ENCODE measurements at regions not wholly inside any gene's neighbourhood (a gene's known extent, or its start where the extent isn't known, plus 50 kb on each side); places are given as distances from the start of the nearest gene placed in this dataset.

DNA sequence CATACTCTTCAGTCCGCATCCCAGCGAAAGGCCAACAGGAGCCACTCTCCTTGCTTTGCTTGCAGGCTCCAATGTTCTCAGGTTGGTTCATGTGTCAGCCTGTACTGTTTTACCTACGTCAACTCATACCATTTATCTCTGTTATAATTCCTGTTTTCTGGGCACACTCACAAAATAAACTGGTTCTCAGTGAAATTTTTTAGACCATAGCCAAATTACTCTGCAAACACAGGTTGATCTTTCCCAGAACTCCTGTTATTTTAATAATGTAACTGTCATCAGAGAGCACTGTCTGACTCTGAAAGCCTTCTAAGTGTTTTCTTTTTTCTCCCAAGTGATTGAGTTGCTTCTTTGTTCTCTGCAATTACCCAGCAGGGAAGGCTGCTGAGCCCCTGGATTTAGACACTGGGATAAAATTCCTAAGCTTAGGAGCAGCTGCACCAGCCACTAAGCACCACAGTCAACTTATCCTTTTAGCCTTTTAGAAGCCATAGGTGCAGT lies 111.6 kb upstream of the PIEZO2 start:
- 58% methylated on average over 3 of the region's 3 CpGs for WGBS (ENCODE audit: low lambda C conversion rate)
- H3K27ac ChIP-seq (ENCODE audit: low read depth in 2 of 2, low read length in 1 of 2) = no peak overlapping the region
- no peaks in the 10 kb centered on the region for H3K36me3 ChIP-seq (replicated peaks in 1 of 2; ENCODE audit: control insufficient read depth in 1 of 2, insufficient read depth in 2 of 2, low read length in 1 of 2)
- H3K4me1 ChIP-seq (ENCODE audit: control insufficient read depth in 1 of 2, insufficient read depth in 2 of 2, low read depth in 1 of 2, low read length in 1 of 2) = peaks cover 0 to 13% of the 10 kb centered on the region in 2 experiments; a peak in 2 of 4 replicates
- no peaks in the 10 kb centered on the region for H3F3A ChIP-seq (replicated peaks; ENCODE audit: insufficient read depth)
- H3K9me2 ChIP-seq = no peaks in the 10 kb centered on the region
- no peaks in the 10 kb centered on the region for H3K9me3 ChIP-seq
- H3K4me3 ChIP-seq (ENCODE audit: low read depth in 2 of 2, low read length in 1 of 2) = no peak overlapping the region
- no peak overlapping the region for H3K9ac ChIP-seq
- POLR2A ChIA-PET = no interaction called here
- no peaks in the 10 kb centered on the region for H3K27me3 ChIP-seq (ENCODE audit: insufficient read depth)
- DNase-seq = no peak
- TF ChIP-seq, protein P1, sequence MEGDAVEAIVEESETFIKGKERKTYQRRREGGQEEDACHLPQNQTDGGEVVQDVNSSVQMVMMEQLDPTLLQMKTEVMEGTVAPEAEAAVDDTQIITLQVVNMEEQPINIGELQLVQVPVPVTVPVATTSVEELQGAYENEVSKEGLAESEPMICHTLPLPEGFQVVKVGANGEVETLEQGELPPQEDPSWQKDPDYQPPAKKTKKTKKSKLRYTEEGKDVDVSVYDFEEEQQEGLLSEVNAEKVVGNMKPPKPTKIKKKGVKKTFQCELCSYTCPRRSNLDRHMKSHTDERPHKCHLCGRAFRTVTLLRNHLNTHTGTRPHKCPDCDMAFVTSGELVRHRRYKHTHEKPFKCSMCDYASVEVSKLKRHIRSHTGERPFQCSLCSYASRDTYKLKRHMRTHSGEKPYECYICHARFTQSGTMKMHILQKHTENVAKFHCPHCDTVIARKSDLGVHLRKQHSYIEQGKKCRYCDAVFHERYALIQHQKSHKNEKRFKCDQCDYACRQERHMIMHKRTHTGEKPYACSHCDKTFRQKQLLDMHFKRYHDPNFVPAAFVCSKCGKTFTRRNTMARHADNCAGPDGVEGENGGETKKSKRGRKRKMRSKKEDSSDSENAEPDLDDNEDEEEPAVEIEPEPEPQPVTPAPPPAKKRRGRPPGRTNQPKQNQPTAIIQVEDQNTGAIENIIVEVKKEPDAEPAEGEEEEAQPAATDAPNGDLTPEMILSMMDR (IDR thresholded peaks at IDR 0.05) = no peak
- no peak for TF ChIP-seq CHD2 (IDR thresholded peaks at IDR 0.05; ENCODE audit: low read length, partially characterized antibody)
- TF ChIP-seq POLR2AphosphoS5 (IDR thresholded peaks at IDR 0.05; ENCODE audit: low read depth, low read length) = no peak
- no peak overlapping the region for H2AFZ ChIP-seq (ENCODE audit: low read depth)
- no peak overlapping the region for H3K4me2 ChIP-seq
- H4K20me1 ChIP-seq (ENCODE audit: insufficient read depth) = no peaks in the 10 kb centered on the region
- CTCF ChIA-PET = interaction anchor here (0.6 to 1.2 kb wide), 2 partner anchors 16 to 49 kb away, joined by 3 read pairs; no protein-coding TSS in a partner anchor
- no peaks in the 10 kb centered on the region for H3K79me2 ChIP-seq (ENCODE audit: insufficient read depth)

DNA sequence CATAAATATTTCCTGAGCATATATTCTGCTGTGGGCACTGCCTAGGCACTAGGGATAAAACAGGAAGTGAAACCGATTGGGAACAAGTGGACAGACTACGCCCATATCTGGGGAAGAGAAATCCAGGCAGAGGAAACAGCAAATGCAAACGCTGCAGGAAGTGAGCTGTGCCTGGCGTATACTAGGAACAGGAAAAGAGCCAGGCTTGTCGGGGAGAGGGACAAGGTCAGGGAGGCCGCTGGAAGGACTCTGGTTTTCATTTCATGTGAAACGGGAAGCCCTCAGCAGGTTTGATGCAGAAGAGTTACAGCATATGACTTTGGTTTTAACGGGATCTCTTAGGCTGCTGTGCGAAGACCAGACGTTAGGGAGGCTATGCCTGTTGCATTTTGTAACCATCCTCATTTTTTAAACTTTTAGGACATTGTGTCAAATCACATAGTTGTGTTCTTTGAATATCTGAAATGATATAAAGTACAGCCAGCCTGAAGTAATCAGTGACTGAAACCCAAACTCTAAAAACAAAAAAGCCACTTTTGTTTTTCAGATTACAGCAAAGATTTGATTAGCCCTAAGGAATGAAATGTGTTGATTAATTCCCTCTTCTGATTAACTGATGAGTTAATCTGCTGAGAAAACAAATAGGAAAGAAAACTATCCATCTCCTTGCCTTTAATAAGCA lies 110.2 kb upstream of the PIEZO2 start:
- Histone ChIP-seq H3K27ac (ENCODE audit: low read depth in 2 of 2, low read length in 1 of 2) (no peak overlapping the region), H4K20me1 (ENCODE audit: insufficient read depth) (no peaks in the 10 kb centered on the region), H3K9me3 (no peaks in the 10 kb centered on the region), H3K4me2 (no peak overlapping the region), H3K79me2 (ENCODE audit: insufficient read depth) (no peaks in the 10 kb centered on the region), H3K27me3 (ENCODE audit: insufficient read depth) (no peaks in the 10 kb centered on the region), H3K9me2 (no peaks in the 10 kb centered on the region), H3K4me1 (ENCODE audit: control insufficient read depth in 1 of 2, insufficient read depth in 2 of 2, low read depth in 1 of 2, low read length in 1 of 2) (peaks cover 0 to 13% of the 10 kb centered on the region in 2 experiments; a peak in 2 of 4 replicates), H3F3A (replicated peaks; ENCODE audit: insufficient read depth) (no peaks in the 10 kb centered on the region), H2AFZ (ENCODE audit: low read depth) (no peak overlapping the region), H3K36me3 (replicated peaks in 1 of 2; ENCODE audit: control insufficient read depth in 1 of 2, insufficient read depth in 2 of 2, low read length in 1 of 2) (no peaks in the 10 kb centered on the region), H3K4me3 (ENCODE audit: low read depth in 2 of 2, low read length in 1 of 2) (no peak overlapping the region), H3K9ac (no peak overlapping the region)
- ChIA-PET POLR2A (no interaction called here), CTCF (no interaction called here)
- TF ChIP-seq, protein P1 (IDR thresholded peaks at IDR 0.05) = no peak
- TF ChIP-seq, protein P2, sequence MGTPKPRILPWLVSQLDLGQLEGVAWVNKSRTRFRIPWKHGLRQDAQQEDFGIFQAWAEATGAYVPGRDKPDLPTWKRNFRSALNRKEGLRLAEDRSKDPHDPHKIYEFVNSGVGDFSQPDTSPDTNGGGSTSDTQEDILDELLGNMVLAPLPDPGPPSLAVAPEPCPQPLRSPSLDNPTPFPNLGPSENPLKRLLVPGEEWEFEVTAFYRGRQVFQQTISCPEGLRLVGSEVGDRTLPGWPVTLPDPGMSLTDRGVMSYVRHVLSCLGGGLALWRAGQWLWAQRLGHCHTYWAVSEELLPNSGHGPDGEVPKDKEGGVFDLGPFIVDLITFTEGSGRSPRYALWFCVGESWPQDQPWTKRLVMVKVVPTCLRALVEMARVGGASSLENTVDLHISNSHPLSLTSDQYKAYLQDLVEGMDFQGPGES (IDR thresholded peaks at IDR 0.05; ENCODE audit: low read depth, low read length) = no peak
- TF ChIP-seq FOSL2 (IDR thresholded peaks at IDR 0.05; ENCODE audit: borderline replicate concordance, low read depth) (no peak), RAD21 (IDR thresholded peaks at IDR 0.05; ENCODE audit: low read length) (no peak), RFX5 (IDR thresholded peaks at IDR 0.05; ENCODE audit: low read length) (no peak), FOXJ3 (CRISPR knock-in tag; IDR thresholded peaks at IDR 0.05) (no peak), ELF1 (IDR thresholded peaks at IDR 0.05) (no peak), POLR2AphosphoS5 (IDR thresholded peaks at IDR 0.05; ENCODE audit: low read depth, low read length) (no peak), TCF12 (IDR thresholded peaks at IDR 0.05) (no peak), SIN3A (IDR thresholded peaks at IDR 0.05; ENCODE audit: borderline replicate concordance, low read depth, low read length) (no peak)
- TF ChIP-seq, protein P3, sequence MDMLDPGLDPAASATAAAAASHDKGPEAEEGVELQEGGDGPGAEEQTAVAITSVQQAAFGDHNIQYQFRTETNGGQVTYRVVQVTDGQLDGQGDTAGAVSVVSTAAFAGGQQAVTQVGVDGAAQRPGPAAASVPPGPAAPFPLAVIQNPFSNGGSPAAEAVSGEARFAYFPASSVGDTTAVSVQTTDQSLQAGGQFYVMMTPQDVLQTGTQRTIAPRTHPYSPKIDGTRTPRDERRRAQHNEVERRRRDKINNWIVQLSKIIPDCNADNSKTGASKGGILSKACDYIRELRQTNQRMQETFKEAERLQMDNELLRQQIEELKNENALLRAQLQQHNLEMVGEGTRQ (IDR thresholded peaks at IDR 0.05; ENCODE audit: borderline replicate concordance, low read depth, low read length) = no peak
- TF ChIP-seq, protein P4, sequence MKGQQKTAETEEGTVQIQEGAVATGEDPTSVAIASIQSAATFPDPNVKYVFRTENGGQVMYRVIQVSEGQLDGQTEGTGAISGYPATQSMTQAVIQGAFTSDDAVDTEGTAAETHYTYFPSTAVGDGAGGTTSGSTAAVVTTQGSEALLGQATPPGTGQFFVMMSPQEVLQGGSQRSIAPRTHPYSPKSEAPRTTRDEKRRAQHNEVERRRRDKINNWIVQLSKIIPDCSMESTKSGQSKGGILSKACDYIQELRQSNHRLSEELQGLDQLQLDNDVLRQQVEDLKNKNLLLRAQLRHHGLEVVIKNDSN (IDR thresholded peaks at IDR 0.05; ENCODE audit: borderline replicate concordance, low read depth) = no peak
- TF ChIP-seq, protein P5, sequence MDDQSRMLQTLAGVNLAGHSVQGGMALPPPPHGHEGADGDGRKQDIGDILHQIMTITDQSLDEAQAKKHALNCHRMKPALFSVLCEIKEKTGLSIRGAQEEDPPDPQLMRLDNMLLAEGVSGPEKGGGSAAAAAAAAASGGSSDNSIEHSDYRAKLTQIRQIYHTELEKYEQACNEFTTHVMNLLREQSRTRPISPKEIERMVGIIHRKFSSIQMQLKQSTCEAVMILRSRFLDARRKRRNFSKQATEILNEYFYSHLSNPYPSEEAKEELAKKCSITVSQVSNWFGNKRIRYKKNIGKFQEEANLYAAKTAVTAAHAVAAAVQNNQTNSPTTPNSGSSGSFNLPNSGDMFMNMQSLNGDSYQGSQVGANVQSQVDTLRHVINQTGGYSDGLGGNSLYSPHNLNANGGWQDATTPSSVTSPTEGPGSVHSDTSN (IDR thresholded peaks at IDR 0.05) = no peak
- 41% methylated on average over 10 of the region's 10 CpGs for WGBS (ENCODE audit: low lambda C conversion rate)
- peak; percentile 13 for DNase-seq
